Stomach (tissue), 4 donors: ENCODE measurements at regions not wholly inside any gene's neighbourhood (a gene's known extent, or its start where the extent isn't known, plus 50 kb on each side); places are given as distances from the start of the nearest gene placed in this dataset.

Experiments
- CTCF ChIP-seq, 7 experiments: fragments of 450-650 bp in 4 of 7; fragments of 200-600 bp in 3 of 7; sonication (generic) in 3 of 7; IDR thresholded peaks; one replicate each; pipeline ENCODE4 v1.5.1; 2016 to 2019; ENCODE audit warnings: antibody characterized with exemption in 7 of 7, control low read depth in 2 of 7, mild to moderate bottlenecking in 1 of 7
- POLR2A ChIP-seq, 4 donors: fragments of 450-650 bp; IDR thresholded peaks; one replicate each; pipeline ENCODE4 v1.6.1; 2016; ENCODE audit warnings: antibody characterized with exemption in 4 of 4, control low read depth in 2 of 4, mild to moderate bottlenecking in 1 of 4, moderate library complexity in 1 of 4
- POLR2AphosphoS5 ChIP-seq, 3 donors: sonication (generic); formaldehyde crosslinking; IDR thresholded peaks; one replicate each; pipeline ENCODE4 v1.6.1; 2016; ENCODE audit warnings: antibody characterized with exemption in 3 of 3

GRCh38 chr13:90553159-90553558 lies 794.3 kb upstream of the MIR17HG start:
- TF ChIP-seq CTCF (IDR thresholded peaks at IDR 0.05) (no peak), POLR2AphosphoS5 (IDR thresholded peaks at IDR 0.05) (no peak), POLR2A (IDR thresholded peaks at IDR 0.05) (no peak)
